Esophagus (tissue), 2 donors: ENCODE measurements at regions not wholly inside any gene's neighbourhood (a gene's known extent, or its start where the extent isn't known, plus 50 kb on each side); places are given as distances from the start of the nearest gene placed in this dataset.

Source experiments
- H3K27ac ChIP-seq, 2 donors: one replicate each; pipeline ENCODE4 v1.5.1; 2013; ENCODE audit warnings: low read depth in 2 of 2, mild to moderate bottlenecking in 2 of 2, inconsistent platforms in 1 of 2, low read length in 1 of 2, moderate library complexity in 1 of 2
- H3K27me3 ChIP-seq, 2 donors: one replicate each; pipeline ENCODE4 v1.6.1; 2013; ENCODE audit warnings: low read length in 2 of 2, control low read depth in 1 of 2, mild to moderate bottlenecking in 1 of 2; ENCODE audit not compliant: insufficient read depth in 2 of 2, control insufficient read depth in 1 of 2
- H3K36me3 ChIP-seq, 2 donors: one replicate each; pipeline ENCODE4 v1.6.1; 2013; ENCODE audit warnings: low read length in 1 of 2; ENCODE audit not compliant: control insufficient read depth in 2 of 2, insufficient read depth in 2 of 2
- H3K4me1 ChIP-seq, 2 donors: one replicate each; pipeline ENCODE4 v1.6.1; 2013; ENCODE audit warnings: low read length in 1 of 2; ENCODE audit not compliant: control insufficient read depth in 2 of 2, insufficient read depth in 2 of 2
- H3K4me3 ChIP-seq, 2 donors: one replicate each; pipeline ENCODE4 v1.5.1; 2013; ENCODE audit warnings: low read length in 2 of 2, mild to moderate bottlenecking in 2 of 2, low read depth in 1 of 2, moderate library complexity in 1 of 2
- H3K9me3 ChIP-seq, 2 donors: one replicate each; pipeline ENCODE4 v1.6.1; 2013; ENCODE audit warnings: mild to moderate bottlenecking in 2 of 2, low read depth in 1 of 2, low read length in 1 of 2, moderate library complexity in 1 of 2; ENCODE audit not compliant: control insufficient read depth in 2 of 2, insufficient read depth in 1 of 2
- WGBS, 2 donors: extraction: QIAGEN DNeasy Blood & Tissue Kit; methylation state at CpG; one replicate each; pipeline ENCODE4 v1.1.7; 2013; 5-methylcytosine and 5-hydroxymethylcytosine counted together
- donor health status: healthy with polysubstance abuse.
- donor health status: Bipolar disorder and iron deficiency.

DNA sequence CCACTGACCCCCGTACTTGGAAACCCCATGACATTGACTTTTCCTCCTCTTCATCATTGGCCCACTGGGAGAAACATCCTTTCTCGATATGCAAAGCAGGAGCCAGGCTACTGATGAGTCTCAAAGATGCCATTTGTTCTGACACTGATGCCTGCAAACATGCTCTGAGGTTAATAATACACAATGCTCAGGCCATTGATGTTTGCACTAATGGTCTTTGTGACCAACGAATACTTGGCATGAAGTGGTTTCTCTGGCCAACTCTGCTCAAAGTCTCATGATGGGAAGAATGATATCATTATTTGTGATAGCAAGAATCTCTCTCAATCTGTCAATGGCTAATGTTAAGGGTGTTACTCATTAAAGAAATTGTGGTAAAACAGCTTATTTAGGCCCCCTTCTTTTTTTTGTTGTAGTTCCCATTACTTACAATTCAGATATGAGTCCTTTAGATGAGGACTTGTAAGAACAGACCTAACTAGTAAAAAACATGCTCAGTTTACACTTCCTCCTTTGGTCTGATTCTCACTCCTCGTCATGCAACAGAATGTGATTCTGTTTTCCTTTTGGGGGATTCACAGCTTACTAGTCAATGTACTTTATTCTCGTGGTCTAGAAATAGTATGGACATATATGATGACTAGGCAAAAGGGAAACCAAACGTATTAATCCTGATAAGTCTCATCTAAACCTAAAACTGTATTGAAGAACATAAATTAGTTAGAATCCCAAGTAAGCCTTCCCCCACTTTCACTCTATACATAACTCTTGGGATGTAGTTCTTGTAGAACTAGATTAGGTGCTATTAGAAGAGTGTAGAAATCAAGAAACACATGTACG is 488.8 kb upstream of the DPPA4 start:
- H3K27me3 ChIP-seq: no peaks in the 10 kb centered on the region
- no peaks in the 10 kb centered on the region for H3K4me1 ChIP-seq
- no peaks in the 10 kb centered on the region for H3K9me3 ChIP-seq
- H3K36me3 ChIP-seq: no peaks in the 10 kb centered on the region
- no peak overlapping the region for H3K4me3 ChIP-seq
- WGBS, 2 donors: 76 to 78% methylated on average over 7 of the region's 7 CpGs
- no peak overlapping the region for H3K27ac ChIP-seq

DNA sequence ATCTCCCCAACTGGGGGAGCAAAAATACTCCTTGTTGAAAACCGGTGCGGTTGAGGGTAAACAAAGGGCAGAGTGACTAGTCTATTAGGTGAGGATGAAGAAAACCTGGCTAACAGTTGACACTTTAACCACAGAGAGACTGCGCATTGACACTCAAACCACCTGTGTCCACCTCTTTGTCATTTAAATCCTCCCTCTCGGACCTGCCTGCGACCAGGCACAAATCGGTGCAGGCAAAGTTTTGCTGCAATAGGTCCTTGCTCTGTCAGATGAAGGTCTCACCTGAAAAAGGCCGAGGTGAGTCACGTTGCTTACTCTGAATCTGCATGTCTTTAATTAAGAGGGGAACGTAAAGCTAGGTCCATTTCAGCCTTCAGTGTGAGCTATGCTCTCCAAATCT is 494.1 kb upstream of the DPPA4 start:
- Histone ChIP-seq H3K27me3 (no peaks in the 10 kb centered on the region), H3K4me1 (no peaks in the 10 kb centered on the region), H3K9me3 (no peaks in the 10 kb centered on the region), H3K27ac (no peak overlapping the region), H3K4me3 (no peak overlapping the region), H3K36me3 (no peaks in the 10 kb centered on the region)
- 62 to 75% methylated on average over 9 of the region's 9 CpGs for WGBS, 2 donors

DNA sequence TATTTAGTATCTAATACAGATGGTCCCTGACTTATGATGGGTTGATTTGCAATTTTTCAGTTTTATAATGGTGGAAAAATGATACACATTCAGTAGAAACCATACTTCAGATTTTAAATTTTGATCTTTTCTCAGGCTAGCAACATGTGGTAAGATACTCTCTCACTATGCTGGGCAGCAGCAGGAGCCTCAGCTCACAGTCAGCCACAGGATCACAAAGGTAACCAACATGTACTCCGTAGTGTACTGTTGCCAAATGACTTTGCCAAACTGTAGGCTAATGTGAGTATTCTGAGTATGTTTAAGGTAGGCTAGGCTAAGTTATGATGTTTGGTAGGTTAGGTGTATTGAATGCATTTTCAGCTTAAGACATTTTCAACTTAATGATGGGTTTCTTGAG is 498.6 kb upstream of the DPPA4 start:
- H3K9me3 ChIP-seq: no peaks in the 10 kb centered on the region
- H3K4me1 ChIP-seq: no peaks in the 10 kb centered on the region
- no peak overlapping the region for H3K4me3 ChIP-seq
- no peak overlapping the region for H3K27ac ChIP-seq
- 73 to 77% methylated on average over 1 of the region's 1 CpG for WGBS, 2 donors
- no peaks in the 10 kb centered on the region for H3K27me3 ChIP-seq
- no peaks in the 10 kb centered on the region for H3K36me3 ChIP-seq

DNA sequence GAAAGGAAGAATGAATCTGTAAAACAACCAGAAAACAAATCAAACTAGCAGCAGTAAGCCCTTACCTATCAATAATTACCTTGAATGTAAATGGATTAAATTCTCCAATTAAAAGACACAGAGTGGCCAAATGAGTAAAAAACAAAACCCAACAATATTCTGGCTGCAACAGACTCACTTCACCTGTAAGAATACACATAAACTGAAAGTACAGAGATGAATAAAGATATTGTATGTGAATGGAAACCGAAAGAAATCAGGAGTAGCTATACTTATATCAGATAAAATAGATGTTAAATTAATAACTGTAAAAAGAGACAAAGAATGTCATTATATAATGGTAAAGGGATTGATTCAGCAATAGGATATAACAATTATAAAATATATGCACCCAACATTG is 514.5 kb upstream of the DPPA4 start:
- Histone ChIP-seq H3K27me3 (no peaks in the 10 kb centered on the region), H3K9me3 (peaks cover 3 to 5% of the 10 kb centered on the region in 2 donors), H3K4me1 (no peaks in the 10 kb centered on the region), H3K4me3 (no peak overlapping the region), H3K36me3 (no peaks in the 10 kb centered on the region), H3K27ac (no peak overlapping the region)
- 78 to 82% methylated on average over 1 of the region's 1 CpG for WGBS, 2 donors

DNA sequence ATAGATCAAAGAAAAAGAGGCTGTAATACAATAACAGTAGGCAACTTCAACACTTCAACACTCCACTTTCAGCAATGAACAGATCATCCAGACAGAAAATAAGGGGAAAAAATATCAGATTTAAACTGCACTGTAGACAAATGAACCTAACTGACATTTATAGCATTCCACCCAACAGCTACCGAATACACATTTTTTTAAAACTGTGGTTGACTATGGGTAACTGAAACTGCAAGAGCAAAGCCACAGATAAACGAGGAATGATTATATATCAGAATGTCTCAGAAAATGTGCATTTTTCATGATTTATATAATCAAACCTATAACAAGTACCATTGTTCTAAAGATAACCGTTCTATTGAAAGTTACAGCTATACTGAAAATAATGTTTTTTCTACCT is 514.9 kb upstream of the DPPA4 start:
- no peak overlapping the region for H3K4me3 ChIP-seq
- no peak overlapping the region for H3K27ac ChIP-seq
- H3K4me1 ChIP-seq: no peaks in the 10 kb centered on the region
- H3K36me3 ChIP-seq: no peaks in the 10 kb centered on the region
- H3K9me3 ChIP-seq: peaks cover 3 to 5% of the 10 kb centered on the region in 2 donors
- WGBS, 2 donors: 65 to 76% methylated on average over 3 of the region's 3 CpGs
- no peaks in the 10 kb centered on the region for H3K27me3 ChIP-seq

DNA sequence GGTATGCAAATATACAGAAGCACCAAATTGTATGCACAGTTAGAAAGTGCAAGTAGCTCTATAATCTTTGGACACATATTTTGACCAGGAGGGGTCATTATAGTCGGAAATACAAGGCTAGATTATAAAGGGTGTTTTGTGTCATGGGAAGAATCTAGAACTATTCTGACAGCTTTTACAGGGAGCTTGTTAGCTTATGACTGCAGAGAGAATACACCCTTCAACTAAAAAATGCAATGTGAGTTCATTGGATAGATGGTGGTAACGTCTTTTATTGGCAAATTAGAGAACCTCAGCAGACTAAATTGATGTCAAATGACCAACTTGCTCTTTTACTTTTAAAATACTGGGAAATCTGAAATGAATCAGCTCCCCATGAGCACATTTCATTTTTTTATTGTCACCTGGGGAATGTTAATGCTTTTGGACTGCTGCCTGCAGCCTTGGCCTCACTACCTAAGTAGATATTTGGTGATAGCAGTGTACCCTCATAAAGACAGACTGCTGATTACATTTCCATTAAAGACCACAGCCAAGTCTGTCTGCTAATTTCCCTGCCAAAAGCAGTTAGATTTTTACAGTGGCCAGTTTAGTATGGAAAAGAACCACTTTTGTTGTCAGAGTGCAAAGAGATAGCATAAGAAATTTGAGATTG is 515.9 kb upstream of the DPPA4 start:
- WGBS, 2 donors: 52 to 59% methylated on average over 2 of the region's 2 CpGs
- H3K36me3 ChIP-seq: no peaks in the 10 kb centered on the region
- H3K9me3 ChIP-seq: peaks cover 3 to 5% of the 10 kb centered on the region in 2 donors
- H3K27me3 ChIP-seq: no peaks in the 10 kb centered on the region
- no peaks in the 10 kb centered on the region for H3K4me1 ChIP-seq
- no peak overlapping the region for H3K4me3 ChIP-seq
- H3K27ac ChIP-seq: no peak overlapping the region

DNA sequence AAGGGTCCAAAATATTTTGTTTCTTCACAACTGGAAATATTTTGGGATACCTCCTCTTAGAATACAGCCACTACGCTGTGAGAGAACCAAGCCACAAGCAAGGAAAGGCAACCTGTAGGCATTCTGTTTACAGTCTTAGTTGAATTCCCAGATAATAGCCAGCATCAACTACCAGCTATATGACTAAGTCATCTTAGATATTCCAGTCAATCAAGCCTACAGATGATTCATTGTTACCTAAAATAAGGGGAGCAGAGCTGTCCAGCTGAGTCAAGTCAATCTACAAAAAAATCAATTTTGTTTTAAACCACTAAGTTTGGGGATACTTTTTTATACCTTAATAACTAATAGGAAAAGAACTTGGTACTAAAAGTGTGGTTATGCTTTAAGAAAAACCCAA is 526.4 kb upstream of the DPPA4 start:
- Histone ChIP-seq H3K36me3 (no peaks in the 10 kb centered on the region), H3K27ac (no peak overlapping the region), H3K4me3 (no peak overlapping the region), H3K27me3 (no peaks in the 10 kb centered on the region), H3K9me3 (no peaks in the 10 kb centered on the region), H3K4me1 (no peaks in the 10 kb centered on the region)
- WGBS, 2 donors: 92 to 100% methylated on average over 1 of the region's 1 CpG

DNA sequence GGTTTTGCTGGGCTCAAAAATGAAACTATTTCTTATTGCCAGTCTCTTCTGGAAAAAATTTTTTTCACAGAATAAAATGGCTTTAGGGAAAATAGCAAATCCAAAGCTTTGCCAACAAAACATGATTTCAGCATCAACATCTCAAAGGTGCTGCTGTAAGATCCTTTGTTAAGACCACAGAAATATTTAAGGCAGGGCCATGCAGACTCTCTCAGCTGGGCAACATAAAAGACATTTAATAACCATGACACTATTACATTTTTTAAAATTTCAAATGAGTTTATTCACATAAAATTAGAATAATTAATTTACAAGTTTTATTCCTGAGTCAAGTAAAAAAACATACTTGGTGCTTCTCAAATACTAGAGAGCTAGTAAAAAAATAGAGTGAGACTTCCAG is 527.1 kb upstream of the DPPA4 start:
- H3K27ac ChIP-seq: no peak overlapping the region
- no peaks in the 10 kb centered on the region for H3K36me3 ChIP-seq
- no peak overlapping the region for H3K4me3 ChIP-seq
- no peaks in the 10 kb centered on the region for H3K9me3 ChIP-seq
- no peaks in the 10 kb centered on the region for H3K27me3 ChIP-seq
- H3K4me1 ChIP-seq: no peaks in the 10 kb centered on the region

DNA sequence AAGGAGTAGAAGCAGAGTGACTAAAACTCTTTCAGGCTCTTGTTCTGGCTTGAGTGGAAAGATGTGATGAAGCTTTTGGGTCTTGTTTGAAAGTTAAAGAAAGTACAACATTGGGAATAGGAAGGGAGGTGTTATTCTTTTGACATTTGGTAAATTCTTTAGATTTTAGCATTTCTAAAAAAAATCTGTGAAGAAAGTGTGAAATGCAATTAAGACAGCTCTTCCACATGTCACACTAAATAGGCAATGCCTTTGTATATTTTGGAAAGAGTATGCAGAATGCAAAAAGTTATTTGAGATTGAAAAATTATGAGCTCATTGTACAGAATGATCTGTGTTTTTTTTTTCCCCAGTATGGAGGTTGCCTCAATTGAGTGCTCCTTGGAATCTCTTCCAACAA is 532.2 kb upstream of the DPPA4 start:
- no peaks in the 10 kb centered on the region for H3K27me3 ChIP-seq
- H3K9me3 ChIP-seq: no peaks in the 10 kb centered on the region
- H3K4me1 ChIP-seq: no peaks in the 10 kb centered on the region
- no peak overlapping the region for H3K4me3 ChIP-seq
- H3K36me3 ChIP-seq: no peaks in the 10 kb centered on the region
- H3K27ac ChIP-seq: no peak overlapping the region
